Testis (tissue), 2 donors: ENCODE measurements at regions not wholly inside any gene's neighbourhood (a gene's known extent, or its start where the extent isn't known, plus 50 kb on each side); places are given as distances from the start of the nearest gene placed in this dataset.

Experiments
- DNase-seq: peaks from one replicate; pipeline ENCODE4 v3.0.0-alpha.2; 2019
- H3K27ac ChIP-seq, 2 donors: fragments of 200-600 bp; sonication (generic); one replicate each; pipeline ENCODE4 v1.5.1; 2019
- H3K27me3 ChIP-seq: fragments of 200-600 bp; sonication (generic); one replicate; pipeline ENCODE4 v1.5.1; 2019
- H3K36me3 ChIP-seq: fragments of 200-600 bp; sonication (generic); one replicate; pipeline ENCODE4 v1.5.1; 2017; ENCODE audit warnings: low read depth; ENCODE audit errors: missing control alignments
- H3K4me1 ChIP-seq: fragments of 200-600 bp; sonication (generic); one replicate; pipeline ENCODE4 v1.5.1; 2019
- H3K4me3 ChIP-seq, 2 donors: fragments of 200-600 bp; sonication (generic); one replicate each; pipeline ENCODE4 v1.5.1; 2017 to 2019
- H3K9me3 ChIP-seq: fragments of 200-600 bp; sonication (generic); one replicate; pipeline ENCODE4 v1.5.1; 2017
- POLR2A ChIP-seq: fragments of 450-650 bp; IDR thresholded peaks from one replicate; pipeline ENCODE4 v1.6.1; 2017; ENCODE audit warnings: antibody characterized with exemption, mild to moderate bottlenecking, moderate library complexity
- WGBS, 2 donors: methylation state at CpG; one replicate each; pipeline ENCODE4 v1.1.5; 2018; 5-methylcytosine and 5-hydroxymethylcytosine counted together
- intact Hi-C: fragments of 100-400 bp; cut with DNase I; formaldehyde crosslinking; loops from one replicate; pipeline ENCODE4 v1.15.1; 2023; ENCODE audit warnings: low total_unique reads
- TF ChIP-seq, protein P1 (sequence below), 3 experiments: fragments of 450-650 bp in 2 of 3; fragments of 200-600 bp in 1 of 3; sonication (generic) in 1 of 3; IDR thresholded peaks; one replicate each; pipeline ENCODE4 v1.5.1; 2016 to 2019; ENCODE audit warnings: antibody characterized with exemption in 3 of 3, mild to moderate bottlenecking in 2 of 3, moderate library complexity in 1 of 3

DNA sequence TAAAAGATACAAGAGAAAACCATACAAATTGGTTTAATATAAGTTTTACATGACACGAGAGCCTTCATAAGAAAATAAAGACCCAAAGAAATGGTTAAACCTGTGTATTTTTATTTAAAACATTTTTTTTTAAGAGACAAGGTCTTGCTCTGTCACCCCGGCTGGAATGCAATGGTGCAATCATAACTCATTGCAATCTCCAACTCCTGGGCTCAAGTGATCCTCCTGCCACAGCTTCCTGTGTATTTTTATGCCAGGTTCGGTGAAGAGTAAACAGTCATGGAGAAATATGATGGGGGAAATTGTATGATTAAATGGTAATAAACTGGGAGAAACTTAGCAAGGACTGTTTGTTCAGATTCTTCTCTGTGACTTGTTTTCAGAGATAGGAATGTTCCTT is 441.0 kb downstream of the TUSC7 start:
- H3K27ac ChIP-seq: peak overlapping the region in 1 of 2 donors; percentile 18
- WGBS, 2 donors: 62 to 69% methylated on average over 3 of the region's 3 CpGs
- H3K4me1 ChIP-seq: no peaks in the 10 kb centered on the region
- DNase-seq: no peak
- no peak for TF ChIP-seq POLR2A
- TF ChIP-seq, protein P1, sequence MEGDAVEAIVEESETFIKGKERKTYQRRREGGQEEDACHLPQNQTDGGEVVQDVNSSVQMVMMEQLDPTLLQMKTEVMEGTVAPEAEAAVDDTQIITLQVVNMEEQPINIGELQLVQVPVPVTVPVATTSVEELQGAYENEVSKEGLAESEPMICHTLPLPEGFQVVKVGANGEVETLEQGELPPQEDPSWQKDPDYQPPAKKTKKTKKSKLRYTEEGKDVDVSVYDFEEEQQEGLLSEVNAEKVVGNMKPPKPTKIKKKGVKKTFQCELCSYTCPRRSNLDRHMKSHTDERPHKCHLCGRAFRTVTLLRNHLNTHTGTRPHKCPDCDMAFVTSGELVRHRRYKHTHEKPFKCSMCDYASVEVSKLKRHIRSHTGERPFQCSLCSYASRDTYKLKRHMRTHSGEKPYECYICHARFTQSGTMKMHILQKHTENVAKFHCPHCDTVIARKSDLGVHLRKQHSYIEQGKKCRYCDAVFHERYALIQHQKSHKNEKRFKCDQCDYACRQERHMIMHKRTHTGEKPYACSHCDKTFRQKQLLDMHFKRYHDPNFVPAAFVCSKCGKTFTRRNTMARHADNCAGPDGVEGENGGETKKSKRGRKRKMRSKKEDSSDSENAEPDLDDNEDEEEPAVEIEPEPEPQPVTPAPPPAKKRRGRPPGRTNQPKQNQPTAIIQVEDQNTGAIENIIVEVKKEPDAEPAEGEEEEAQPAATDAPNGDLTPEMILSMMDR (IDR thresholded peaks at IDR 0.05): no peak
- intact Hi-C loops: no loop called here
- no peaks in the 10 kb centered on the region for H3K27me3 ChIP-seq
- H3K4me3 ChIP-seq: no peak overlapping the region
- H3K9me3 ChIP-seq: no peaks in the 10 kb centered on the region
- H3K36me3 ChIP-seq: no peaks in the 10 kb centered on the region

DNA sequence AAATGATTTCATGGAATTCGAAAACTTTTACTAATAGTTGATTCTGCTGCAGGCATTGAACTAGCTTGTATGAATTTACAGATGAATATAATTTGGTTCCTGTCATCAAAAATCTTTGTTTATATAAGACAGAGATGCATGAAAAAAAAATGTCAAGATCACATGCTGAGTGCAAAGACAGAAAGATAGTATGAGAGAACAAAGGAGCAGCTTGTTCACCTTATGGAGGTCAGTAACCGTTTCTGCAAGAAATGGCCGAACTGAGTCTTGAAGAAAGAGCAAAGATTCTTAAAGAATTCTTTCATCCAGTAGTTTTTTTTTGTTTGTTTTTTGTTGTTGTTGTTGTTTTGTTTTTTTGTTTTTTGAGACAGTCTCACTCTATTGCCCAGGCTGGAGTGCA is 450.6 kb downstream of the TUSC7 start:
- Histone ChIP-seq H3K27me3 (no peaks in the 10 kb centered on the region), H3K36me3 (no peaks in the 10 kb centered on the region), H3K9me3 (no peaks in the 10 kb centered on the region), H3K4me3 (no peak overlapping the region), H3K4me1 (no peaks in the 10 kb centered on the region), H3K27ac (no peak overlapping the region)
- TF ChIP-seq, protein P1 (IDR thresholded peaks at IDR 0.05): no peak
- no peak for TF ChIP-seq POLR2A
- intact Hi-C loops: no loop called here
- no peak for DNase-seq
- 55 to 79% methylated on average over 3 of the region's 3 CpGs for WGBS, 2 donors

DNA sequence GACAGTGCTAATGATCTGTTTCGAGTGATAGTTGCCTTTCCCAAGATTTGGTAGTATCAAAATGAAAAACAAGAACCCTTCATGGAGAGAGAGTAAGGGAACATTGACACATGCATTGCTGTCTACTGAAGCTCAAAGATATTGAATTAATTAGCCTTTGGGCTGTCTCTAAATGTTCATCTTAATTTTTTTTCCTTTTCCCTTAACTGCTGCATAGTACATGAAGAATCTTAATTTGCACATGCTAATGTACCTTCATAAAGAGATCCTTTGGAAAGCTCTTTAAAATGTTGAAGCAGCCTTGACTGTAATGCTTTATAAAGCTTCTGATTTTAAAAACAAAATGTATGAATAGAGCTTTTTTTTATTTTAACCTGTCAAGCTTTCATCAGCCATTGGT is 452.2 kb downstream of the TUSC7 start:
- Histone ChIP-seq H3K27me3 (no peaks in the 10 kb centered on the region), H3K4me3 (no peak overlapping the region), H3K36me3 (no peaks in the 10 kb centered on the region), H3K27ac (no peak overlapping the region), H3K4me1 (no peaks in the 10 kb centered on the region), H3K9me3 (no peaks in the 10 kb centered on the region)
- 28 to 92% methylated on average over 1 of the region's 1 CpG for WGBS, 2 donors
- TF ChIP-seq POLR2A: no peak
- TF ChIP-seq, protein P1 (IDR thresholded peaks at IDR 0.05): no peak
- DNase-seq: no peak
- intact Hi-C loops: no loop called here

DNA sequence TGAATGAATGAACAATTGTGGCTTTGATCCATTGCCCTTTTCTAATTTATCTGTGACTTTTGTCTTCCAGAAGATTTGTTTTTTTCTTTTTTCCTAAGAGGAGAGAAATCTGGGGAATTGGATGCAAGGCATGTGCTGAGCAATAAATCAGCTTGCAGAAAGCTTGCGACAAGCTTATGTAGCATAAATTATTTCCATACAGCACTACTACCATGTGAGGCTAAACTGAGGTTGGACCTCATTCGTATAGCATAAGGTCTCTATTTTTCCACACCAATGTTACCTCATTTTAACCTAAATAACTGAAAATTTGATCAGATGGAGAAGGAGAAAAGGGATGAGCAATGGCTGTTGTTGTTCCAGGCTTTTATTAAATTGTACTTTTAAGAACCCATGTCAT is 455.6 kb downstream of the TUSC7 start:
- no peaks in the 10 kb centered on the region for H3K9me3 ChIP-seq
- whole genome bisulfite sequencing, 2 donors: 74 to 89% methylated on average over 2 of the region's 2 CpGs
- H3K4me1 ChIP-seq: no peaks in the 10 kb centered on the region
- no peak overlapping the region for H3K27ac ChIP-seq
- H3K36me3 ChIP-seq: no peaks in the 10 kb centered on the region
- no peak for TF ChIP-seq POLR2A
- intact Hi-C loops: no loop called here
- no peak for DNase-seq
- H3K27me3 ChIP-seq: no peaks in the 10 kb centered on the region
- H3K4me3 ChIP-seq: no peak overlapping the region

DNA sequence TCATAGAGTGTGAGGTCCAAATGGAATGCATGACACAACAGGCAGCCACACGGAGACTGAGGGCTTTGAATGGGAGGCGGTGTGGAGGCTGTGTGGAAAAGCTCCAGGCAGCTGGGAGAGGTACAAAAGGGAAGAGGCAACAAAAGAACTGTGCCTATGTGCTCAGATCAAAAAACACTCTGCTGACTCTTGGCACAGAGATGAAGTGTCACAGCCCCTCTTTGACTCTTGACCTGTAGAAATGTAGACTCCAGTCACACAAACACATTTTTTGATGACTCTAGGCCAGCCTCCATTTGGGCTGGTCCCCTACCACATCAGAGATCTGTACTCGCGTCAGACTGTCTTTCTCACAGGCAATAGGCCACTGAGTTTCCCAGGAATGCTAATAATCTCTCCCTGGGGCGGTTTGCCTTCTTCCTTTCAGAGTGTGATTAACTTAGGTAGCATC is 456.0 kb downstream of the TUSC7 start:
- intact Hi-C loops: no loop called here
- Histone ChIP-seq H3K36me3 (no peaks in the 10 kb centered on the region), H3K9me3 (no peaks in the 10 kb centered on the region), H3K4me1 (no peaks in the 10 kb centered on the region), H3K4me3 (no peak overlapping the region), H3K27ac (no peak overlapping the region), H3K27me3 (no peaks in the 10 kb centered on the region)
- WGBS, 2 donors: 89% methylated on average over 5 of the region's 5 CpGs
- no peak for DNase-seq
- no peak for TF ChIP-seq POLR2A
- TF ChIP-seq, protein P1 (IDR thresholded peaks at IDR 0.05): no peak
